Activated CD4-positive, alpha-beta T cell treated with anti-CD3 and anti-CD28 coated beads, Interleukin-2, amount 50 U/mL, for 1 hour (primary cell): ENCODE measurements at regions not wholly inside any gene's neighbourhood (a gene's known extent, or its start where the extent isn't known, plus 50 kb on each side); places are given as distances from the start of the nearest gene placed in this dataset.

ENCODE experiments used
- DNase-seq: peaks from one replicate; pipeline ENCODE4 v3.0.0-alpha.2; 2020

- no peak for DNase-seq
Observed at GRCh38 chr13:73419186-73419585, 360.4 kb downstream of the KLF5 start.

DNA sequence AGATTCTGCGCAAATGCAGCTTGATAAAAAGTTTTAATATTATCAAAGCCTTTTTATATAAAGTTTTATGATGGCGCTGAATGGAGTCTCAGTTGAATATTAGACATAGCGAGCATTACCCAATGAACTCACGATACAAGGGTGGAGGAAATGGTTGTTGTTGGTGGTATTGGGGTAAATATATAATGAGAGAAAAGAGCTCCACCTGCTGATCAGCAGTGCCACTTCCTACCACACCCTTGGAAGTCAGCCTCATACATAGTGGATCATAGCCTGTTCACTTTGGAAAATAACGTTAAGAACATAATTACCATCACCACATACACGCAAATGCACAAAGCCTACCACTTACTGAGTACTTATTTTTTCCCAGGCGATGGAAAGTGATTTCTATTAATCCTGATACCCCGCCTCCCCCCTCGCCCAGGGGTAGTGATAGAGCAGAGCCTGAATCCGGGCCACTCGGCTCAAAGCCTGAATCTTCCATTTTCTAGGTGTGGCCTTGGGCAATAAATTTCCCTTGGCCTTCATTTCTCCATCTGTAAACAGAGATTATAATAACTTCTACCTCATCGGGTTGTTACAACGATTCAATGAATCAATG lies 358.3 kb downstream of the KLF5 start:
- DNase-seq = no peak

GRCh38 chr13:73416093-73416492 lies 357.3 kb downstream of the KLF5 start:
- DNase-seq = no peak

DNA sequence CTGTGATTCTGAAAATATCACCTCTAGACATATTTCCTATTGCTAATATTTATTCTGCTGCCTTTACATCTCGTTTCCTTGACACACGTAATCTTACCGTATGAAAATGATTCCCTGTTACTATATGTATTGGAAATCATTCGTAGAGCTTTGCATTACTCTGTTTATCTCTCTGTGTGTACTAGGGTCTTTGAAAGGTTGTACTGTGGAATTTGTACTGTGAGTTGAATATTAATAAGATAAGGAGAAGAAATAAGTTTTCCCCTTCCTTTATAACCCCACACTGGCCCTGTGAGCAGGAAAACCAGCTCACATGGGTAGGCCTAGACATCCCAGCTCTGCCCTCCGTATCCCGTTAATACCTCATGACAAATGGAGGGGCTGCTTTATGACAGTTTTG lies 354.9 kb downstream of the KLF5 start:
- DNase-seq = no peak

GRCh38 chr13:73412933-73413332 lies 354.1 kb downstream of the KLF5 start:
- no peak for DNase-seq

DNA sequence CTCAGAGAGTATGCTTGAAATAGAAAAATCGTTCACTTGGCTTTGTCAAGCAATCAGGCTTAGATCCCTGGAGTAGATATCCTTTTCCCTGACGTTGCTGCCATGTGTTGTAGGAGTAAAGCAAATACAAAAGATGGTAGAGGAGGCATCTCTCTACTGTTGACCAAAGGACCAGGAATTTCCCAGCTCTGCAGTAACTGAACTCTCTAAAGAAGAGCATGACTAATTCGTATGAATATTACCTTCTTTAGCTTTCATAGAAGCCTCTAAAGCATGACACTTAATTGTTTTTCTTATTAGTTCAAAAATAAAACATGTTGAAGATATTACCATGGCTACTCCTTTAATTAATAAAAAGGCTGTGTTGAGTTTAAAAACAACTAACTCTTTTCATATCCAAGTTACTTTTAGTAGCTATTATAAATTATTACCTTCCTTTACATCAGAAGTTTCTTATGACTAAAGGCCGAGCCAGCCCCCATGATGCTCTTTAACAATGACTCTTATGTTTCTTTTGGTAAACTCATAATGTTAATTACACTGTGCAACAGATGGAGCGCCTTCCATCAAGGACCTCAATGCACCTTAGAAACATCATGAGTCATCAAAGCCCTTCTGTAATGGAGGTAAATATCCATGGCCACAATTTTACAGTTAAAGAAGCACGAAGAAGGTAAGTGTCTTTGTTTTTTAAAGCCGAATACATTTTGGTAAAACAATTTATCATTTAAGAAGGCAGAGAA lies 352.4 kb downstream of the KLF5 start:
- DNase-seq = no peak

GRCh38 chr13:73406454-73406853 lies 347.6 kb downstream of the KLF5 start:
- DNase-seq = no peak

DNA sequence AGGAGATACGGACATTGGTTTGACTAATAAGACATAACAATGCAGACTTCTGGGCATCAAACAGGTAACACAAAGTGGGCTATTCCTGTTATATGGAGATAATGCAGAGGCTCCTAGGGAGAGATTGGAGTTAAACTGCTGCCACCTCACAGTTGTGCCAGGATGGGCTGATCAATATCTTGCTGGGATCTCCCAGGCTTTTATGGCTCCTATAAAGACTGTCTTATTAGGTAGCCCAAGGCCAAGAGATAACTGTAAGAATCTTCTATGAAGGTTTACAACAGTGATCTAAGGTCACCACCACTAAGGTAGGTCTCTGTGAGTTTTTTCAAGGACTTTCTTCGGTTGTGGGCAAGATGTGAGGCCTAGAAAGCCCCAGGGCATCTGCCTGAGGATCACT lies 345.8 kb downstream of the KLF5 start:
- DNase-seq = no peak

- DNase-seq = no peak
Observed at GRCh38 chr13:73403355-73404120, 344.7 kb downstream of the KLF5 start.

- no peak for DNase-seq
Observed at GRCh38 chr13:73401769-73402168, 343.0 kb downstream of the KLF5 start.

- no peak for DNase-seq
Observed at GRCh38 chr13:73399347-73400216, 340.8 kb downstream of the KLF5 start.

GRCh38 chr13:73397496-73398305 lies 338.9 kb downstream of the KLF5 start:
- DNase-seq = no peak

DNA sequence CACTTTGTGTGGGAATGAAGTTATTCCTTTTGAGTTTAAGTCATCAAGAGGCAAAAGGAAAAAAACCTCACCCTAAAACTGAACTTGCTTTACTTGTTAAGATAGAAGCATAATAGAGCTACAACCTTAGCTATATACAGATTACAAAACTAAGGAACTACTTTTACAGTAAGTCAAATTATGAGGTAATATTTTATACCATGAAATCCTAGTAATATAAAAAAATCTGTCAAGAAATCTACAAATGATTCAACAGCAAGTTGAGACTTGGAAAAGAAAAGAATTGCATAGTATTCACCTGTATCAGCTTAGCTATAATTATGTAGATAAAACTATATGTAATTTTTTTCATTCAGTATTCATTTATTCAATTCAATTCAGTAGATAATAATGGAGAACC lies 335.3 kb downstream of the KLF5 start:
- no peak for DNase-seq

DNA sequence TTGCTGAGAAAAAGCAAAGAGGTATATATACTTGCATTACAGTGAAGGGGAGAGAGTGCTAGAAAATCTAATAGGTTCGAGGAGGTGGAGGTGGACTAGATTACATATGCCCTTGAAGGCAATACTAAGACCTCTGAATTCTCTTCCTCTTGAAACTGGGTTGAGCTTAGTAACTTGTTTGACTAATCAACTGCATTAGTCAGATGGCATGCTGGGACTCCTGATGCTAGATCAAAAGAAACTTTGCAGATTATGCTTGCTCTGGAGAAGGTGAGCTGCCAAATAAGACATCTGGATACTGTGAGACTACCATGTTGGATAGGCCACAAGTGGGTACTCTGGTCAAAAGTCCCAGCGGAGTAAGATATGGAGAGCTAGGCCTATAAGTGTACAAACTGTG lies 331.3 kb downstream of the KLF5 start:
- DNase-seq = no peak

GRCh38 chr13:73388586-73388985 lies 329.8 kb downstream of the KLF5 start:
- DNase-seq = no peak

DNA sequence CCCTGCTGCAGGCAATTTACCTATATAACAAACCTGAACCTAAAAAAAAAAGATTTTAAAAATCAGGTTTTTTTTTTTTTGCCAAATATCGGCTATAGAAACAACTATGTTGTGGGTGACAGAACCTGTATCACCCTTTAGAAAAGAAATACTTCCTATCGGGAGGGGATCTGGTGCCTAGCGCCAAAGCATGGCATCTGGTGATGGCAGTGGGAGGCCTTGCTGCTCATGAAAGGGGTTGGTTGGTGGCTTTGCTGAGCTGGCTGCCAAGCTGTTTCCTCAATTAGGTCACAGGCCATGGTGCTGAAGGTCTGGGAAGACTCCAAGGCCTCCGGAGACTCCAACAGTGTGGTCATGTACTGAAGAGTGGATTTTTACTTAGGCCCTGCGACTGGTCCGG lies 328.5 kb downstream of the KLF5 start:
- DNase-seq = no peak

- no peak for DNase-seq
Observed at GRCh38 chr13:73385848-73386247, 327.0 kb downstream of the KLF5 start.

GRCh38 chr13:73372666-73373627 lies 314.1 kb downstream of the KLF5 start:
- DNase-seq = no peak

GRCh38 chr13:73370066-73370465 lies 311.3 kb downstream of the KLF5 start:
- no peak for DNase-seq

GRCh38 chr13:73369095-73369494 lies 310.3 kb downstream of the KLF5 start:
- no peak for DNase-seq

DNA sequence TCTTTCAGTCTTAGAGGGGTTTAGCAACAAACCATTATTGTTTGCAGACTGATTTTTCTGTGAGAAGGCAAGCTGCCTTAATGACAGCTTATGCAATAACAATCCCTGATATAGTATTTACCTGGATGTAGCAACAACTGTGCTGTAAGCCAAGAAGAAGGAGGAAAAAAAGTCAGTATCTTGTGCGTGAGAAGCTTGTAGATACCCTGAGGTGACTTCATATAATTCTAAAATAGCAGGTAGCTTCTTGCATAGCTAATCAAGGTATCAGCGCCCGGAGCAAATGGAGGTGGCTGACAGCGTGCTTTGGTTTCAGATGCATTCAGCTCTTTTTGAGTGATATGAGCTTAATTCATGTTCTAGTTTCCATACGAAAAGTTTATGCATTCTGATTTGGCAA lies 309.8 kb downstream of the KLF5 start:
- DNase-seq = no peak
